GM23338 (cell line): ENCODE measurements at regions not wholly inside any gene's neighbourhood (a gene's known extent, or its start where the extent isn't known, plus 50 kb on each side); places are given as distances from the start of the nearest gene placed in this dataset.

Experiments used
- ATAC-seq: fragments of 200-7000 bp; cut with Tn5 transposase; 3 replicates; pipeline ENCODE4 v1.9.1; 2020
- DNase-seq: peaks from one replicate; pipeline ENCODE4 v3.0.0-alpha.2; 2015; ENCODE audit warnings: low spot score
- H2AFZ ChIP-seq: fragments of 200-600 bp; sonication (generic); 2 replicates; pipeline ENCODE4 v1.8.0; 2016; ENCODE audit warnings: antibody characterized with exemption, mild to moderate bottlenecking, moderate library complexity
- H3F3A ChIP-seq: fragments of 200-600 bp; sonication (generic); replicated peaks from 2 replicates; pipeline ENCODE4 v1.8.0; 2017; ENCODE audit warnings: antibody characterized with exemption, mixed run types, low read depth
- H3K27ac ChIP-seq: fragments of 200-600 bp; sonication (generic); 2 replicates; pipeline ENCODE4 v1.6.1; 2016; ENCODE audit warnings: low read depth
- H3K27me3 ChIP-seq: fragments of 200-600 bp; sonication (generic); 2 replicates; pipeline ENCODE4 v1.8.0; 2016; ENCODE audit warnings: mild to moderate bottlenecking, mixed run types, moderate library complexity; ENCODE audit not compliant: insufficient read depth
- H3K36me3 ChIP-seq: fragments of 200-600 bp; sonication (generic); 2 replicates; pipeline ENCODE4 v1.8.0; 2016; ENCODE audit warnings: mild to moderate bottlenecking; ENCODE audit not compliant: insufficient read depth
- H3K4me1 ChIP-seq: fragments of 200-600 bp; sonication (generic); 2 replicates; pipeline ENCODE4 v1.8.0; 2016; ENCODE audit warnings: mild to moderate bottlenecking, moderate library complexity; ENCODE audit not compliant: insufficient read depth
- H3K4me2 ChIP-seq: fragments of 200-600 bp; sonication (generic); 2 replicates; pipeline ENCODE4 v1.7.1; 2017; ENCODE audit warnings: mixed run types
- H3K4me3 ChIP-seq: fragments of 200-600 bp; sonication (generic); 2 replicates; pipeline ENCODE4 v1.6.1; 2016; ENCODE audit warnings: mixed run types
- H3K79me2 ChIP-seq: fragments of 200-600 bp; sonication (generic); replicated peaks from 2 replicates; pipeline ENCODE4 v1.8.0; 2017; ENCODE audit warnings: mild to moderate bottlenecking; ENCODE audit not compliant: insufficient read depth
- H3K9me2 ChIP-seq: fragments of 200-600 bp; sonication (generic); 2 replicates; pipeline ENCODE4 v1.8.0; 2017; ENCODE audit not compliant: insufficient read depth
- H4K20me1 ChIP-seq: fragments of 200-600 bp; sonication (generic); replicated peaks from 2 replicates; pipeline ENCODE4 v1.8.0; 2017; ENCODE audit warnings: mild to moderate bottlenecking; ENCODE audit not compliant: insufficient read depth
- H3K27ac Mint-ChIP-seq: 2 replicates; pipeline ENCODE4 v1.8.0; 2020; ENCODE audit warnings: inconsistent platforms, mild to moderate bottlenecking, moderate library complexity, mixed read lengths
- H3K27me3 Mint-ChIP-seq: 3 replicates; pipeline ENCODE4 v1.8.0; 2022; ENCODE audit warnings: low read depth, mild to moderate bottlenecking, moderate library complexity, mixed read lengths, inconsistent platforms; ENCODE audit not compliant: insufficient read depth, poor library complexity
- H3K36me3 Mint-ChIP-seq: 3 replicates; pipeline ENCODE4 v1.8.0; 2021; ENCODE audit warnings: low read depth, mild to moderate bottlenecking, inconsistent platforms, moderate library complexity, mixed read lengths
- H3K4me1 Mint-ChIP-seq: 3 replicates; pipeline ENCODE4 v1.8.0; 2020; ENCODE audit warnings: mild to moderate bottlenecking, inconsistent platforms, mixed read lengths
- H3K4me3 Mint-ChIP-seq: 3 replicates; pipeline ENCODE4 v1.8.0; 2021; ENCODE audit warnings: moderate library complexity, mild to moderate bottlenecking, inconsistent platforms, mixed read lengths
- H3K9me3 Mint-ChIP-seq: 3 replicates; pipeline ENCODE4 v1.8.0; 2020; ENCODE audit warnings: moderate library complexity, mild to moderate bottlenecking, inconsistent platforms, mixed read lengths
- EZH2 ChIP-seq: fragments of 200-600 bp; sonication (generic); IDR thresholded peaks from one replicate; pipeline ENCODE4 v1.8.0; 2017; ENCODE audit warnings: antibody characterized with exemption, mild to moderate bottlenecking, low read depth; ENCODE audit not compliant: unreplicated experiment
- EZH2phosphoT487 ChIP-seq: fragments of 200-600 bp; sonication (generic); IDR thresholded peaks from one replicate; pipeline ENCODE4 v1.8.1; 2018; ENCODE audit warnings: antibody characterized with exemption; ENCODE audit not compliant: unreplicated experiment
- JUNB ChIP-seq: IDR thresholded peaks from one replicate; pipeline ENCODE4 v1.6.1; 2016; ENCODE audit warnings: antibody characterized with exemption; ENCODE audit not compliant: unreplicated experiment
- POLR2AphosphoS5 ChIP-seq: IDR thresholded peaks from 2 replicates; pipeline ENCODE4 v1.6.1; 2016; ENCODE audit warnings: antibody characterized with exemption, low read depth
- ZNF114 ChIP-seq: fragments of 250-450 bp; sonication (Bioruptor Pico); IDR thresholded peaks from 2 replicates; pipeline ENCODE4 v1.5.0; 2020; ENCODE audit warnings: mild to moderate bottlenecking, moderate library complexity
- ZNF331 ChIP-seq: fragments of 250-450 bp; sonication (Bioruptor Pico); IDR thresholded peaks from 2 replicates; pipeline ENCODE4 v1.5.0; 2020; ENCODE audit warnings: low read depth, mild to moderate bottlenecking, moderate library complexity
- ZNF462 ChIP-seq: fragments of 250-450 bp; sonication (Bioruptor Pico); IDR thresholded peaks from 2 replicates; pipeline ENCODE4 v1.5.0; 2020; ENCODE audit warnings: mild to moderate bottlenecking, moderate library complexity
- TF ChIP-seq, protein P1 (sequence below): IDR thresholded peaks from 2 replicates; pipeline ENCODE4 v1.6.1; 2016; ENCODE audit warnings: antibody characterized with exemption

- TF ChIP-seq ZNF462 (CRISPR knock-in tag) (no peak), EZH2 (no peak), JUNB (no peak), POLR2AphosphoS5 (no peak), ZNF114 (CRISPR knock-in tag) (no peak)
- TF ChIP-seq, protein P1, sequence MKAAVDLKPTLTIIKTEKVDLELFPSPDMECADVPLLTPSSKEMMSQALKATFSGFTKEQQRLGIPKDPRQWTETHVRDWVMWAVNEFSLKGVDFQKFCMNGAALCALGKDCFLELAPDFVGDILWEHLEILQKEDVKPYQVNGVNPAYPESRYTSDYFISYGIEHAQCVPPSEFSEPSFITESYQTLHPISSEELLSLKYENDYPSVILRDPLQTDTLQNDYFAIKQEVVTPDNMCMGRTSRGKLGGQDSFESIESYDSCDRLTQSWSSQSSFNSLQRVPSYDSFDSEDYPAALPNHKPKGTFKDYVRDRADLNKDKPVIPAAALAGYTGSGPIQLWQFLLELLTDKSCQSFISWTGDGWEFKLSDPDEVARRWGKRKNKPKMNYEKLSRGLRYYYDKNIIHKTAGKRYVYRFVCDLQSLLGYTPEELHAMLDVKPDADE: no peak
Observed at GRCh38 chr9:129385211-129385934, 207.3 kb upstream of the IER5L start (continued).

DNA sequence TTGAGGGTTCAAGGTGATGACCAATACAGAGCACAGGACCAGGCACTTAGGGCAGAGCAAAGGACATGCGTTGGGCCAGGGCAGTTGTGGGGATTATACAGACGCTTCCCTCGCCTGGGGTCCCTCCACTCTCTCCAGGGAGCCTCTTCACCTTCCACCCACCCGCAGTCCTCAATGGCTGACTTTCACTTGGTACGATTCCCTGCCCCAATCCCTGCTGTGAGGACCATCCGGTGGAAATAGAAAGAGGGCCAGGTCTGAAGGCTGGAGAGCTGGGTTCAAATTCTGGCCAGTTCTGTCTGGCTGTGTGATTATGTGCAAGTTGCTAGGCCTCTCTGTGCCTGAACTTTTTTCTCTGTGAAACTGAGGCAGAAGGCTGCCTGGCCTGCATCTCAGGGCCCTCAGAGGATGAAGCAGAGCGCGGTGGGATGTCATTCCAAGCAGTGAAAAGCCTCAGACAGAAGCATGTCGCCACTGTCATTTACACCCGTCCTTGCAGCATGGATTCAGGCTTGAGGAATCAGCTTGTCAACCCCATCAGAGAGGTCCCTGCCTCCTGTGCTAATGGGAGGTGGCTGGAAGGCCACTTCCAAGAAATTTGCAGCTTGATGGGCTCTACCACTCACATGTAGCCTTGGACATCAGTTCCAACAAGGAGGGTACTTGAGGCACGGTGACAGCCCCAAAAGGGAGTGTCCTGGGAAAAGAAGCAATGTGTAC, 206.6 kb upstream of the IER5L start:
- Mint-ChIP-seq H3K27ac (no peak overlapping the region), H3K4me1 (peaks cover 20% of the 10 kb centered on the region), H3K4me3 (peak overlapping the region; percentile 65), H3K27me3 (peaks cover 29% of the 10 kb centered on the region), H3K36me3 (no peaks in the 10 kb centered on the region), H3K9me3 (no peaks in the 10 kb centered on the region)
- Histone ChIP-seq H3K4me3 (peak overlapping the region; percentile 71), H3K27ac (no peak overlapping the region), H3F3A (0 out of 2 replicates have a peak, but pooled peaks cover 5% of the 10 kb centered on the region), H3K27me3 (peaks cover 23% of the 10 kb centered on the region), H3K9me2 (no peaks in the 10 kb centered on the region), H4K20me1 (no peaks in the 10 kb centered on the region), H3K79me2 (no peaks in the 10 kb centered on the region), H2AFZ (no peak overlapping the region), H3K4me2 (no peak overlapping the region), H3K4me1 (peaks cover 12% of the 10 kb centered on the region), H3K36me3 (no peaks in the 10 kb centered on the region)
- ATAC-seq (no peak), DNase-seq (no peak)
- TF ChIP-seq EZH2: no peak
- TF ChIP-seq, protein P1: no peak
- TF ChIP-seq POLR2AphosphoS5: no peak
- no peak for TF ChIP-seq EZH2phosphoT487
- no peak for TF ChIP-seq ZNF331
